Right lobe of liver (tissue), 6 donors: ENCODE measurements at regions not wholly inside any gene's neighbourhood (a gene's known extent, or its start where the extent isn't known, plus 50 kb on each side); places are given as distances from the start of the nearest gene placed in this dataset.
A peak's percentile ranks its signal among the peaks of the same experiment; 100 is the strongest.

ENCODE experiments used
- ATAC-seq, 4 donors: fragments of 200-7000 bp; cut with Tn5 transposase; one replicate each; pipeline ENCODE4 v1.9.1; 2020; ENCODE audit warnings: mild to moderate bottlenecking in 4 of 4, moderate library complexity in 4 of 4
- DNase-seq, 3 donors: peaks; one replicate each; pipeline ENCODE4 v3.0.0-alpha.2; 2020
- H3K27ac ChIP-seq, 3 donors: fragments of 200-600 bp; one replicate each; pipeline ENCODE4 v1.8.0; 2022
- H3K27me3 ChIP-seq, 2 donors: fragments of 200-600 bp; one replicate each; pipeline ENCODE4 v1.8.0; 2022
- H3K36me3 ChIP-seq, 4 donors: fragments of 200-600 bp; sonication (generic) in 1 of 4; one replicate each; pipeline versions ENCODE4 v1.5.1 to v1.8.0; 2017 to 2022; ENCODE audit warnings: control low read depth in 1 of 4
- H3K4me1 ChIP-seq, 4 donors: fragments of 200-600 bp; sonication (generic) in 1 of 4; one replicate each; pipeline versions ENCODE4 v1.5.1 to v1.8.0; 2017 to 2022; ENCODE audit warnings: control low read depth in 1 of 4
- H3K4me3 ChIP-seq, 3 donors: fragments of 200-600 bp; one replicate each; pipeline ENCODE4 v1.8.0; 2022
- H3K9me3 ChIP-seq, 4 donors: fragments of 200-600 bp; sonication (generic) in 1 of 4; one replicate each; pipeline versions ENCODE4 v1.5.1 to v1.8.0; 2017 to 2022; ENCODE audit warnings: control low read depth in 1 of 4
- CTCF ChIP-seq, 4 donors: fragments of 200-600 bp in 3 of 4; fragments of 450-650 bp in 1 of 4; IDR thresholded peaks; one replicate each; pipeline versions ENCODE4 v1.5.1 to v1.8.0; 2016 to 2022; ENCODE audit warnings: antibody characterized with exemption in 4 of 4, mild to moderate bottlenecking in 2 of 4
- POLR2A ChIP-seq: fragments of 450-650 bp; IDR thresholded peaks from one replicate; pipeline ENCODE4 v1.6.1; 2017; ENCODE audit warnings: antibody characterized with exemption, mild to moderate bottlenecking
- WGBS: methylation state at CpG from one replicate; pipeline ENCODE4 v1.1.6; 2018; ENCODE audit warnings: low coverage, low lambda C conversion rate; ENCODE audit not compliant: insufficient coverage; ENCODE audit errors: missing lambda C conversion rate; 5-methylcytosine and 5-hydroxymethylcytosine counted together
- intact Hi-C, 2 donors: fragments of 100-400 bp; cut with DNase I; formaldehyde crosslinking; loops; one replicate each; pipeline versions ENCODE4 v1.11.2 to v1.14.1; 2022
- donor health status: DM: no; HTN: yes; CAD: no.
- donor health status: DM: no; HTN: no; CAD: no.
- donor health status: DM: no; HTN: no; CAD: no.
- donor health status: DM: no; HTN: yes; CAD: no.
- donor health status: DM: no; HTN: yes; CAD: no.

GRCh38 chr12:23428758-23429157, 520.7 kb downstream of the SOX5 start:
- no peak for TF ChIP-seq POLR2A
- no peak for TF ChIP-seq CTCF (IDR thresholded peaks at IDR 0.05)
- Histone ChIP-seq H3K27ac (no peak overlapping the region), H3K4me3 (no peak overlapping the region), H3K36me3 (no peaks in the 10 kb centered on the region), H3K4me1 (no peaks in the 10 kb centered on the region), H3K9me3 (no peaks in the 10 kb centered on the region), H3K27me3 (no peaks in the 10 kb centered on the region)
- ATAC-seq (no peak), DNase-seq (no peak)
- 83% methylated on average over 6 of the region's 6 CpGs for whole genome bisulfite sequencing
- intact Hi-C loops, result no loop called here

GRCh38 chr12:23431006-23431405, 518.5 kb downstream of the SOX5 start:
- 44% methylated on average over 1 of the region's 1 CpG for WGBS
- intact Hi-C loops, result no loop called here
- ATAC-seq, result peak; percentile 62 to 98 (median 74)
- H3K27me3 ChIP-seq, result no peaks in the 10 kb centered on the region
- DNase-seq, result no peak
- H3K4me1 ChIP-seq, result no peaks in the 10 kb centered on the region
- no peak for TF ChIP-seq CTCF (IDR thresholded peaks at IDR 0.05)
- TF ChIP-seq POLR2A, result no peak
- H3K36me3 ChIP-seq, result no peaks in the 10 kb centered on the region
- no peak overlapping the region for H3K4me3 ChIP-seq
- no peaks in the 10 kb centered on the region for H3K9me3 ChIP-seq
- no peak overlapping the region for H3K27ac ChIP-seq

- no peak for DNase-seq
- intact Hi-C loops, result no loop called here
- no peak overlapping the region for H3K4me3 ChIP-seq
- no peaks in the 10 kb centered on the region for H3K27me3 ChIP-seq
- H3K36me3 ChIP-seq, result no peaks in the 10 kb centered on the region
- H3K27ac ChIP-seq, result no peak overlapping the region
- no peaks in the 10 kb centered on the region for H3K9me3 ChIP-seq
- TF ChIP-seq POLR2A, result no peak
- no peak for TF ChIP-seq CTCF (IDR thresholded peaks at IDR 0.05)
- ATAC-seq, result no peak
- H3K4me1 ChIP-seq, result no peaks in the 10 kb centered on the region
Observed at GRCh38 chr12:23433121-23433520, 516.3 kb downstream of the SOX5 start.

- ATAC-seq, result no peak
- H3K9me3 ChIP-seq, result no peaks in the 10 kb centered on the region
- H3K27ac ChIP-seq, result no peak overlapping the region
- intact Hi-C loops, result no loop called here
- H3K36me3 ChIP-seq, result no peaks in the 10 kb centered on the region
- no peak for DNase-seq
- H3K27me3 ChIP-seq, result no peaks in the 10 kb centered on the region
- TF ChIP-seq CTCF (IDR thresholded peaks at IDR 0.05), result no peak
- no peak for TF ChIP-seq POLR2A
- WGBS, result 92% methylated on average over 2 of the region's 2 CpGs
- H3K4me3 ChIP-seq, result no peak overlapping the region
- H3K4me1 ChIP-seq, result no peaks in the 10 kb centered on the region
Observed at GRCh38 chr12:23434154-23434553, 515.3 kb downstream of the SOX5 start.

- WGBS, result 38% methylated on average over 3 of the region's 3 CpGs
- DNase-seq (no peak), ATAC-seq (peak in 1 of 4 donors; percentile 15)
- H3K4me1 ChIP-seq, result no peaks in the 10 kb centered on the region
- H3K36me3 ChIP-seq, result no peaks in the 10 kb centered on the region
- no peaks in the 10 kb centered on the region for H3K27me3 ChIP-seq
- no peak overlapping the region for H3K4me3 ChIP-seq
- H3K27ac ChIP-seq, result no peak overlapping the region
- no peak for TF ChIP-seq POLR2A
- no peak for TF ChIP-seq CTCF (IDR thresholded peaks at IDR 0.05)
- intact Hi-C loops, result no loop called here
- no peaks in the 10 kb centered on the region for H3K9me3 ChIP-seq
Observed at GRCh38 chr12:23446746-23447145, 502.7 kb downstream of the SOX5 start.
